BE2C (cell line): ENCODE measurements at regions not wholly inside any gene's neighbourhood (a gene's known extent, or its start where the extent isn't known, plus 50 kb on each side); places are given as distances from the start of the nearest gene placed in this dataset.

Experiments used
- DNase-seq: peaks from one replicate; pipeline ENCODE4 v3.0.0-alpha.2; 2020
- H3K27me3 ChIP-seq: fragments of 250-450 bp; sonication (Bioruptor Pico); 2 replicates; pipeline ENCODE4 v1.5.1; 2020; ENCODE audit warnings: mild to moderate bottlenecking
- H3K36me3 ChIP-seq: fragments of 250-450 bp; sonication (Bioruptor Pico); 2 replicates; pipeline ENCODE4 v1.5.1; 2020; ENCODE audit warnings: mild to moderate bottlenecking
- H3K4me1 ChIP-seq: fragments of 250-450 bp; sonication (Bioruptor Pico); 2 replicates; pipeline ENCODE4 v1.5.1; 2020
- H3K4me3 ChIP-seq: 2 replicates; pipeline ENCODE4 v1.5.1; 2011; ENCODE audit warnings: low read depth, low read length
- H3K9me3 ChIP-seq: fragments of 250-450 bp; sonication (Bioruptor Pico); 2 replicates; pipeline ENCODE4 v1.5.1; 2020
- TF ChIP-seq, protein P1 (sequence below): IDR thresholded peaks from 2 replicates; pipeline ENCODE4 v1.5.1; 2012; ENCODE audit warnings: mild to moderate bottlenecking, low read depth, low read length

DNA sequence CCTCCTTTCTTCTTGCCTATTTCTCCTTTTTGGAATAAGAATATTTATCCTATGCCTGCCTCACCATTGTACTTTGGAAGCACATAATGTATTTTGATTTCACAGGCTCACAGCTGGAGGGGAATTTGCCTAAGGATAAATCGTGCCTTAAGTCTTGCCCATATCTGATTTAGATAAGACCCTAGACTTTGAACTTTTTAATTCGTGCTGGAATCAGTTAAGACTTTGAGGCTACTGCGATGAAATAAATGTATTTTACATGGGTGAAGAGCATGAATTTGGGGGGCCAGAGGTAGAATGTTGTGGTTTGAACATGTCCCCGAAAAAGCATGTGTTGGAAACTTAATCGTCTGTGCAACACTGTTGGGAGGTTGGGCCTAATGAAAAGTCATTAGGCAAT lies 648.8 kb downstream of the EPHA7 start:
- Histone ChIP-seq H3K9me3 (no peaks in the 10 kb centered on the region), H3K4me3 (no peak overlapping the region), H3K4me1 (no peaks in the 10 kb centered on the region), H3K36me3 (no peaks in the 10 kb centered on the region), H3K27me3 (no peaks in the 10 kb centered on the region)
- TF ChIP-seq, protein P1, sequence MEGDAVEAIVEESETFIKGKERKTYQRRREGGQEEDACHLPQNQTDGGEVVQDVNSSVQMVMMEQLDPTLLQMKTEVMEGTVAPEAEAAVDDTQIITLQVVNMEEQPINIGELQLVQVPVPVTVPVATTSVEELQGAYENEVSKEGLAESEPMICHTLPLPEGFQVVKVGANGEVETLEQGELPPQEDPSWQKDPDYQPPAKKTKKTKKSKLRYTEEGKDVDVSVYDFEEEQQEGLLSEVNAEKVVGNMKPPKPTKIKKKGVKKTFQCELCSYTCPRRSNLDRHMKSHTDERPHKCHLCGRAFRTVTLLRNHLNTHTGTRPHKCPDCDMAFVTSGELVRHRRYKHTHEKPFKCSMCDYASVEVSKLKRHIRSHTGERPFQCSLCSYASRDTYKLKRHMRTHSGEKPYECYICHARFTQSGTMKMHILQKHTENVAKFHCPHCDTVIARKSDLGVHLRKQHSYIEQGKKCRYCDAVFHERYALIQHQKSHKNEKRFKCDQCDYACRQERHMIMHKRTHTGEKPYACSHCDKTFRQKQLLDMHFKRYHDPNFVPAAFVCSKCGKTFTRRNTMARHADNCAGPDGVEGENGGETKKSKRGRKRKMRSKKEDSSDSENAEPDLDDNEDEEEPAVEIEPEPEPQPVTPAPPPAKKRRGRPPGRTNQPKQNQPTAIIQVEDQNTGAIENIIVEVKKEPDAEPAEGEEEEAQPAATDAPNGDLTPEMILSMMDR: no peak
- DNase-seq: no peak

DNA sequence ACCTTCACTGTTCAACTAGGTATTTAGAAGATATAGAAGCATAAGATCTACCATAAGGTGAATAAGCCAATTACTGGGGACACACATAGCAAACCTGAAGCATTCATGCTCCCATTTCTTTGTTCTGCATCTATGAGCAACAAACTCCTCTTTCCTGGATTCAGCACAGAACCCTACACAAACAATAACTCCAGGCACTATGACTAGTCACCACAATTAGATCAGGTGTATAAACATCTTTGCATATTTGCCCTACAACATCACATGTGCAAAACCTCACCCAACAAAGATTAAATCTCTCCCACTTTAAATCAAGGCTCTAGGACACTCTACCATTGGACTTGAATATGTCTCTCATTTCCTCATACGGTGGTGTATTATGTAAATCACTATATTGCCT lies 652.3 kb downstream of the EPHA7 start:
- Histone ChIP-seq H3K4me1 (no peaks in the 10 kb centered on the region), H3K9me3 (no peaks in the 10 kb centered on the region), H3K4me3 (no peak overlapping the region), H3K36me3 (no peaks in the 10 kb centered on the region), H3K27me3 (no peaks in the 10 kb centered on the region)
- DNase-seq: no peak
- TF ChIP-seq, protein P1: no peak

DNA sequence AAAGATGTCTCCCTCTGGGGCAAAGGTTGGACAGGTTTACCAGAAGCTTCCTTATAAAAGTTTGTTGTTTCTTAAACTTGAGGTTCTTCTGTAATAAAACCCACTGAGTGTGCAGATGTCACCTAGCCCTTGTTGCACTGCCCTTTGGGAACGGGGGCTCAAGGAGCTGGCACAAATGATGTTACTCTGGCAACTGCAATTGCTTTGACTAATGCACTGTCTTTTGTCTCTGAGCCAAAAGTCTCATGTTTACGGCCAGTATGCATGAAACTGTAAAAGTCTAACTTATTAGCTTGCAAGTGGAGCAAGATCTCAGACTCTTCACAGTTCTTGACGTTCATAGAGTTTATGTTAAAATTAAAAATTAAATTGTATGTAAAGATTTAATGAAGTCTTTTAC lies 655.7 kb downstream of the EPHA7 start:
- Histone ChIP-seq H3K9me3 (no peaks in the 10 kb centered on the region), H3K27me3 (no peaks in the 10 kb centered on the region), H3K4me1 (no peaks in the 10 kb centered on the region), H3K36me3 (no peaks in the 10 kb centered on the region), H3K4me3 (no peak overlapping the region)
- TF ChIP-seq, protein P1: no peak
- no peak for DNase-seq

DNA sequence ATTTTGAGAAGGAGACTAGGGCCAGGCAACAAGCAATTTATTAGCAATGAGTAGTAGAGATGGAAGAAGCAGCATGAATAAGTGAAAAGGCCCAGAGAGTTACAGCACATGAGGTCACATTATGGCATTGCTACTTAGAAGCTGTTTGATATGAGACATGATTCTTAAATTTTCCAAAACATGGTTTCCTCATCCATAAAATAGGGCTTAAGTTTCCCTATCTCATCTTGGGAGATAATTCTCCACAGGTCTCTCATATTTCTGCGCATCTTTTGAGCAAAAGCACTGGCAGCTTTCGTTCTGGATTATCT lies 656.1 kb downstream of the EPHA7 start:
- DNase-seq: no peak
- H3K27me3 ChIP-seq: no peaks in the 10 kb centered on the region
- H3K4me1 ChIP-seq: no peaks in the 10 kb centered on the region
- H3K36me3 ChIP-seq: no peaks in the 10 kb centered on the region
- TF ChIP-seq, protein P1: no peak
- no peaks in the 10 kb centered on the region for H3K9me3 ChIP-seq
- H3K4me3 ChIP-seq: no peak overlapping the region

DNA sequence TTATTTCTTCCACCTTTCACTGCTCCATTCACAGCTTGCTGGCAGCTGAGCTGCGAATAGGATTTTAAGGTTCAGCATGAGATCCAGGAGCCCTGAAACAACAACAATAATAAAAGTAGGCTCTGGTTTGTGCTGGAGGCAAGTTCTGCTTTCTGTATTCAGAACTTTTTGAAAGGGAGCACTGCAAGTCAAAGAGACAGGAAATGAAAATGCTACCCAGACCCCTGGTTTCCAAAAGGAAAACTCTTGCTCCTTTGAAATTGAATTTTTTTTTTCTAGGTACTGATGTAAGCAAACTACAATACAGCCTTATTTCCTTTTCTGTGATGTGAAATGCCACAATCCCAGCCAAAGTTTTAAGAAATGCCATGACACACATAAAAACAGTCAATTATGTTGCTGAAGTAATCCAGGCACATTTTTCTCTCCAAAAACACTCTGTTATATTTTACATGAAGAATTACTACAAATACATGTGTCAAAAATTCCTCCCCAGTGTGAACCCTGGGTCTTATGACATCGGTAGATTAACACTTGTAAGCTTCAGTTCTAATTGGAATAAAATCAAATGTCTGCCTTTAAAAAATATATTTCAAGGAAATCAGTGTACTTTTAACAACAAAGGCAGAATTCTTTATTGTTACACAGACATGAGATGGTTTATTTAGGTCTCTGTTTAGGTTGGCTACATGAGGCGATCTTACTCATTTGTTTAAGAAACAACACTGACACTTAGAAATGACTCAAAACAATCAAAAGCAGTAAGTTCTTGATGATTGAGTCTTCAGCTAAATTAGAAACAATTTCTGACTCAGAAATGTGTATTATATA lies 656.7 kb downstream of the EPHA7 start:
- Histone ChIP-seq H3K36me3 (no peaks in the 10 kb centered on the region), H3K27me3 (no peaks in the 10 kb centered on the region), H3K9me3 (no peaks in the 10 kb centered on the region), H3K4me3 (no peak overlapping the region), H3K4me1 (no peaks in the 10 kb centered on the region)
- TF ChIP-seq, protein P1: no peak
- DNase-seq: no peak

DNA sequence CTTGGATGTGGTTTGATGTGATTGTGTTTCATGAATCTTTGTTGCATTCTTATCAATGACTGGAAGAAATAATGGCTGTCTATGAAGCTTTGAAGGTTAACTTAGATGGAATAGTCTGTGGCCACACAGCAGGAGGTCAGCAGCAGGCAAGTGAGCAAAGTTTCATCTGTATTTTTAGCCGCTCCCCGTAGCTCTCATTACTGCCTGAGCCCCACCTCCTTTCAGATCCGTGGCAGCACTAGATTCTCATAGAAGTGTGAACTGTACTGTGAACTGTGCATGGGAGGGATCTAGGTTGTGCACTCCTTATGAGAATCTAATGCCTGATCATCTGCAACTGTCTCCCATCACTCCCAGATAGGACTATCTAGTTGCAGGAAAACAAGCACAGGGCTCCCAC lies 660.2 kb downstream of the EPHA7 start:
- no peaks in the 10 kb centered on the region for H3K36me3 ChIP-seq
- no peaks in the 10 kb centered on the region for H3K27me3 ChIP-seq
- no peaks in the 10 kb centered on the region; the same call in 1 of the 2 replicates for H3K9me3 ChIP-seq
- H3K4me3 ChIP-seq: no peak overlapping the region
- TF ChIP-seq, protein P1: no peak
- no peak for DNase-seq
- no peaks in the 10 kb centered on the region for H3K4me1 ChIP-seq
